Upper lobe of left lung (tissue), 6 donors: ENCODE measurements at regions not wholly inside any gene's neighbourhood (a gene's known extent, or its start where the extent isn't known, plus 50 kb on each side); places are given as distances from the start of the nearest gene placed in this dataset.

Experiments
- ATAC-seq, 2 donors: fragments of 200-7000 bp; cut with Tn5 transposase; one replicate each; pipeline ENCODE4 v1.9.1; 2022; ENCODE audit warnings: mild to moderate bottlenecking in 2 of 2, moderate library complexity in 2 of 2; ENCODE audit not compliant: low FRiP score in 2 of 2
- DNase-seq, 2 donors: peaks; one replicate each; pipeline ENCODE4 v3.0.0-alpha.2; 2019 to 2020
- H3K27ac ChIP-seq, 4 donors: fragments of 200-600 bp; sonication (generic); one replicate each; pipeline ENCODE4 v1.5.1; 2016 to 2019
- H3K27me3 ChIP-seq, 4 donors: fragments of 200-600 bp; sonication (generic); one replicate each; pipeline ENCODE4 v1.5.1; 2017 to 2019
- H3K36me3 ChIP-seq, 4 donors: fragments of 200-600 bp; sonication (generic); one replicate each; pipeline ENCODE4 v1.5.1; 2016 to 2019
- H3K4me1 ChIP-seq, 4 donors: fragments of 200-600 bp; sonication (generic); one replicate each; pipeline ENCODE4 v1.5.1; 2018 to 2019
- H3K4me3 ChIP-seq, 4 donors: fragments of 200-600 bp; sonication (generic); one replicate each; pipeline ENCODE4 v1.5.1; 2017 to 2019; ENCODE audit warnings: mild to moderate bottlenecking in 2 of 4, moderate library complexity in 1 of 4
- H3K9me3 ChIP-seq, 4 donors: fragments of 200-600 bp; sonication (generic); one replicate each; pipeline ENCODE4 v1.5.1; 2018 to 2019
- EP300 ChIP-seq, 4 donors: sonication (generic); formaldehyde crosslinking; IDR thresholded peaks; one replicate each; pipeline ENCODE4 v1.5.1; 2017; ENCODE audit warnings: antibody characterized with exemption in 4 of 4, control low read depth in 2 of 4
- POLR2A ChIP-seq, 4 donors: fragments of 450-650 bp; IDR thresholded peaks; one replicate each; pipeline ENCODE4 v1.5.1; 2016 to 2017; ENCODE audit warnings: antibody characterized with exemption in 4 of 4, mild to moderate bottlenecking in 2 of 4
- POLR2AphosphoS5 ChIP-seq, 2 donors: sonication (generic); formaldehyde crosslinking; IDR thresholded peaks; one replicate each; pipeline ENCODE4 v1.5.1; 2017; ENCODE audit warnings: antibody characterized with exemption in 2 of 2
- WGBS, 2 donors: methylation state at CpG; one replicate each; pipeline ENCODE4 v1.1.5; 2017 to 2018; 5-methylcytosine and 5-hydroxymethylcytosine counted together
- TF ChIP-seq, protein P1 (sequence below), 6 experiments: fragments of 450-650 bp in 4 of 6; fragments of 200-600 bp in 2 of 6; sonication (generic) in 2 of 6; IDR thresholded peaks; one replicate each; pipeline ENCODE4 v1.5.1; 2016 to 2019; ENCODE audit warnings: antibody characterized with exemption in 6 of 6
- donor health status: DM: no; HTN: no; CAD: no; lungs with moderate emphysema.
- donor health status: DM: no; HTN: yes; CAD: no; lungs with severe emphysema.

GRCh38 chr6:147859071-147859470, 350.6 kb downstream of the SAMD5 start:
- Histone ChIP-seq H3K27me3 (no peaks in the 10 kb centered on the region), H3K27ac (no peak overlapping the region), H3K4me3 (no peak overlapping the region), H3K36me3 (no peaks in the 10 kb centered on the region), H3K9me3 (no peaks in the 10 kb centered on the region), H3K4me1 (no peaks in the 10 kb centered on the region)
- WGBS, 2 donors: 70 to 72% methylated on average over 4 of the region's 4 CpGs
- ATAC-seq: no peak
- no peak for DNase-seq
- TF ChIP-seq, protein P1, sequence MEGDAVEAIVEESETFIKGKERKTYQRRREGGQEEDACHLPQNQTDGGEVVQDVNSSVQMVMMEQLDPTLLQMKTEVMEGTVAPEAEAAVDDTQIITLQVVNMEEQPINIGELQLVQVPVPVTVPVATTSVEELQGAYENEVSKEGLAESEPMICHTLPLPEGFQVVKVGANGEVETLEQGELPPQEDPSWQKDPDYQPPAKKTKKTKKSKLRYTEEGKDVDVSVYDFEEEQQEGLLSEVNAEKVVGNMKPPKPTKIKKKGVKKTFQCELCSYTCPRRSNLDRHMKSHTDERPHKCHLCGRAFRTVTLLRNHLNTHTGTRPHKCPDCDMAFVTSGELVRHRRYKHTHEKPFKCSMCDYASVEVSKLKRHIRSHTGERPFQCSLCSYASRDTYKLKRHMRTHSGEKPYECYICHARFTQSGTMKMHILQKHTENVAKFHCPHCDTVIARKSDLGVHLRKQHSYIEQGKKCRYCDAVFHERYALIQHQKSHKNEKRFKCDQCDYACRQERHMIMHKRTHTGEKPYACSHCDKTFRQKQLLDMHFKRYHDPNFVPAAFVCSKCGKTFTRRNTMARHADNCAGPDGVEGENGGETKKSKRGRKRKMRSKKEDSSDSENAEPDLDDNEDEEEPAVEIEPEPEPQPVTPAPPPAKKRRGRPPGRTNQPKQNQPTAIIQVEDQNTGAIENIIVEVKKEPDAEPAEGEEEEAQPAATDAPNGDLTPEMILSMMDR (IDR thresholded peaks at IDR 0.05): no peak
- TF ChIP-seq EP300 (IDR thresholded peaks at IDR 0.05): no peak
- TF ChIP-seq POLR2AphosphoS5 (IDR thresholded peaks at IDR 0.05): no peak
- TF ChIP-seq POLR2A (IDR thresholded peaks at IDR 0.05): no peak

DNA sequence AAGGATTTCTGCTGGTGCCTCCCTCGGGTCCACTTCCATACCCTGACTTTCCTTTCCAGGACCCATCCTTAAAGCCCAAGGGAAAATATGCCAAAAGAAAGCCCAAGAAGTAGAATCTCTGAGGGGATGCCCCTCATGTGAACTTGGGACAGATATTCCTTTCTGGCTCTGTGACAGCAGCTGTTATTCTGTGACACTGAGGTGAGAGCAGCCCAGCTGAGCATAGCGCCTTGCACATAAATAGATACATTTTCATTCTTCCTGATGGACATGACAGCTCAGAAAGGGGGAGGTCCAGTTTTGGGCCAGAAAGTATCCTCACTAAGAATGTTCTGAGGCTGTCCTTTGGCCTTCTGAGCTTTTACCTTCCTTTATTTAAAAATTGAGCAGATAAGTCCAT, 353.2 kb downstream of the SAMD5 start:
- Histone ChIP-seq H3K4me1 (no peaks in the 10 kb centered on the region), H3K27ac (no peak overlapping the region), H3K27me3 (no peaks in the 10 kb centered on the region), H3K36me3 (no peaks in the 10 kb centered on the region), H3K4me3 (no peak overlapping the region), H3K9me3 (no peaks in the 10 kb centered on the region)
- DNase-seq: no peak
- WGBS, 2 donors: 81 to 88% methylated on average over 2 of the region's 2 CpGs
- no peak for TF ChIP-seq POLR2AphosphoS5 (IDR thresholded peaks at IDR 0.05)
- no peak for TF ChIP-seq EP300 (IDR thresholded peaks at IDR 0.05)
- TF ChIP-seq, protein P1 (IDR thresholded peaks at IDR 0.05): no peak
- no peak for TF ChIP-seq POLR2A (IDR thresholded peaks at IDR 0.05)
- no peak for ATAC-seq

DNA sequence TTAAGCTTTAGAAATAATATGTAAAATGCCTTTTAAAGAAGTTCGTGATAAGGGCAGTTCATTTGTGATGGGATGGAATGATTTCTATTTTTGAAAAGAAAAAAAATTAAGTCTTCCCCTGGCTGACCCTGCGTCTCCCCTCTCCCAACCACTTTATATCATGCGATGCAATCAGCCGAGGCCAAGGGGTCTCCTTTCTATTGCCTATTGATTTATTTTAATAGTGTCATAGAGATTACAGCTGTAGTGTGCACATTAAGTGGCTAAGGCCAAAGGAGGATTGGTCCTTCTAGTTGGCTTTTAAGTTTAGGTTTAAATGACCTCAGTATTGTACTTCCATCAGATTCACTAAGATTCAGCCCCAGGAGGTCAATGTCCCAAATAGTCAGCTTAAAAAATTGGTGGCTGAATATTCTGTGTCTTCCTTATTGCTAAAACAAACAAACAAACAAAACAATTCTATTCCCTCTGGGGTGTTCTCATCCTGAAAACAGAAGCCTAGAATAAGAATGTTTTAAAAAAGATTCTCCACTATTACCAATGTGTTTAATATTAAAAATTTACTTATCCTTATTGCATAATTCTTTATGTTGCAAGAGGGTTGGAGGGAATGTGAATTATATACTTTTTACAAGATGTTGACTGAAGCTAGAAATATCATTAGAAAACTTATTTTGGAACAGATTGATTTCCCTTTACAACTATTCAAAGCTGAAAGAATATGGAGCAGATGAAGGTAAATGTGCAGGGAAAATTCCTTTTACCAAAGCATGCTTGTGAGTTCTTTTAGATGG, 359.1 kb downstream of the SAMD5 start:
- Histone ChIP-seq H3K36me3 (no peaks in the 10 kb centered on the region), H3K4me3 (no peak overlapping the region), H3K27me3 (no peaks in the 10 kb centered on the region), H3K4me1 (peaks cover 0 to 5% (median 0%) of the 10 kb centered on the region in 4 donors), H3K9me3 (no peaks in the 10 kb centered on the region), H3K27ac (no peak overlapping the region)
- DNase-seq (no peak), ATAC-seq (no peak)
- WGBS, 2 donors: 86 to 92% methylated on average over 4 of the region's 4 CpGs
- TF ChIP-seq POLR2AphosphoS5 (IDR thresholded peaks at IDR 0.05) (no peak), EP300 (IDR thresholded peaks at IDR 0.05) (no peak), POLR2A (IDR thresholded peaks at IDR 0.05) (no peak)
- TF ChIP-seq, protein P1 (IDR thresholded peaks at IDR 0.05): no peak

- no peaks in the 10 kb centered on the region for H3K9me3 ChIP-seq
- TF ChIP-seq EP300 (IDR thresholded peaks at IDR 0.05): no peak
- no peak for TF ChIP-seq POLR2A (IDR thresholded peaks at IDR 0.05)
- TF ChIP-seq, protein P1 (IDR thresholded peaks at IDR 0.05): no peak
- no peak for TF ChIP-seq POLR2AphosphoS5 (IDR thresholded peaks at IDR 0.05)
- no peak overlapping the region for H3K4me3 ChIP-seq
- DNase-seq (no peak), ATAC-seq (no peak)
- peaks cover 0 to 5% (median 0%) of the 10 kb centered on the region in 4 donors for H3K4me1 ChIP-seq
- H3K27ac ChIP-seq: no peak overlapping the region
- H3K27me3 ChIP-seq: no peaks in the 10 kb centered on the region
- no peaks in the 10 kb centered on the region for H3K36me3 ChIP-seq
- 17 to 22% methylated on average over 2 of the region's 2 CpGs for WGBS, 2 donors
Observed at GRCh38 chr6:147868427-147869190, 360.1 kb downstream of the SAMD5 start.
